Stimulated activated CD4-positive, alpha-beta T cell treated with anti-CD3 and anti-CD28 coated beads, Interleukin-1b, Interleukin-23, amount 100 ng/mL, for 24 hours (primary cell): ENCODE measurements at regions not wholly inside any gene's neighbourhood (a gene's known extent, or its start where the extent isn't known, plus 50 kb on each side); places are given as distances from the start of the nearest gene placed in this dataset.
"Not testable (repeated sequence)": the region's sequence is repeated elsewhere in the genome, so short reads cannot be mapped to it uniquely, and the experiment has no call there.

Experiments
- DNase-seq, 4 experiments: peaks; one replicate each; pipeline ENCODE4 v3.0.0-alpha.2; 2020; ENCODE audit warnings: low read depth in 4 of 4, low spot score in 1 of 4

DNA sequence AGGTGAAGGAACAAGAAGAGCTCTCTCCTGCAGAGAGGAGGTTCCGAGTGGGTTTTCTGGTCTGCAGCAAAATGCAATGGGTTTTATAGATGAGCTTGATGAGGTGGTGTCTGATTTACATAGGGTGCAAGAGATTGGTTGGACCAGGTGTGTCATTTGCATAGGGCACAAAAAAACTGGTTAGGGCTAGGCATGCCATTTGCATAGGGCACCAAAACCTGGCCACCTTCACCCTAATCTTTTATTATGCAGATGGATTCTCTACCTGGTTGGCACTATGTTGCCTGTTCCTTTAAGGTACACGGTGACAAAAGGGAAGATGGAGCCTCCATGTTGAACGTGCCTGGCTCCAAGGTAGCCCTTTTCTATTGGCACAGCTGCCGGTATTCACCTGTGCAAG lies 94.5 kb upstream of the PRKX start:
- DNase-seq = no peak

DNA sequence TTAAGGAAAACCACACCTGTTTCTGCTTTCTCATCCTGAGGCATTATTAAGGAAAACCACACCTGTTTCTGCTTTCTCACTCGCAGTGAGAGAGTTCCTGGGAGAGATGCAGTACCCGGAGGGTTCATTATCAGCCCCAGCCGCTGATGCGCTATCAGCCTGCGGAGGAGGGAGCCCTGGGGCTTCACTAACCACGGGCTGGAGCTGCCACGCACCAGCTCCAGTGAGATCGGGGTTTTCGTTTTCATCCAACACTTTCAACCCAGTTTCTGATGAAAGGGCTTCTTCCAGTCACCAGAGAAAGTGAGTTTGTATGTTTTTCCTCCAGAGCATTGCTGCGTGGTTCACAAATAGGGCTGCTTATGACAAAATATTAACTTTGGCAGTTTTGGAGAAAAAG lies 93.2 kb upstream of the PRKX start:
- no peak for DNase-seq

DNA sequence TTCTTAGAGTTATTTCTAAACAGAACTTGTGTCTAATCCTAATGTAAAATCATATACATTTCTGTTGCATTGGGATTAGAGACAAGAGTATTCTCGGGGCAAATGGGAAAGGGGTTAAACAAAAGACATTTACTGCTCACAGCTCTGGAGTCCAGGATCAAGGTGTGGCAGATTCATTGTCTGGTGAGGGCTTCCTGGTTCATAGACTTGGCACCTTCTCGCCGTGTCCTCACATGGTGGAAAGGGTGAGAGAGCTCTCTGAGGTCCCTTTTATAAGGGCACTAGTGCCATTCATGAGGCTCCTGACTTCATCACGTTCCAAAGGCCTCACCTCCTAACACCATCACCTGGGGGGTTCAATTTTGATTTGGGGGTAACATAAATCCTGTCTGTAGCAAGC lies 90.3 kb upstream of the PRKX start:
- no peak for DNase-seq

DNA sequence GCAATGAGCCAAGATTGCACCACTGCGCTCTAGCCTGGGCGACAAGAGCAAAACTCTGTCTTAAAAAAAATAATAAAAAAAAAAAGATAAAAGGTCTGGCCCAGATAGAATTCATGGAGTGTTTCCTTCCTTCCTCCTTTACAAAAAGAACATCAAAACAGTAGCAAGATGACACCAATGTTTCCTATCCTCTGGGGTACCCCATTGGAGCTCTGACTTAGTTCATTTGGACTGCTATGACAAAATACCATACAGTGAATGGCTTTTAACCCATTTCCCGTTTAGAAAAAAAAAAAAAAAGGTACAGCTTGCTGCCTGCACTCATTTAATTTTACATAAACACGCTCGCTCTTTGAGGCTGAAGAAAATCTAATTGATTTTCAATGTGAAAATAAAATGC lies 89.9 kb upstream of the PRKX start:
- DNase-seq = no peak

DNA sequence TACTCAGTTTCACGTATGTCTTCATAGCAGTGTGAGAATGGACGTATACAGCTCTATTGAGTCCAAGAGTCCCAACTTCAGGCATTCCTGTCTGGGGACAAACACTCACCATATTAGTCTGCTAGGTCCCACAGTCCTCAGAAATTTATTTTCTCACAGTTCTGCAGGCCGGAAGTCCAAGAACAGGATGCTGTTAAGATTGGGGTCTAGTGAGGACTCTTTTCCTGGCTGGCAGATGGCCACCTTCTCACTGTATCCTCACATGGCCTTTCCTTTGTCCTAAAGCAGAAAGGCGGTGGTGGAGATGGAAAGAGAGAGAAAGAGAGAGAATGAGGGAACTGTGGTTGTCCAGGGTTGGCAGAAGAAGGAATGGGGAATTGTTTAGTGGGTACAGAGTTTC lies 82.0 kb upstream of the PRKX start:
- not testable (repeated sequence) for DNase-seq

DNA sequence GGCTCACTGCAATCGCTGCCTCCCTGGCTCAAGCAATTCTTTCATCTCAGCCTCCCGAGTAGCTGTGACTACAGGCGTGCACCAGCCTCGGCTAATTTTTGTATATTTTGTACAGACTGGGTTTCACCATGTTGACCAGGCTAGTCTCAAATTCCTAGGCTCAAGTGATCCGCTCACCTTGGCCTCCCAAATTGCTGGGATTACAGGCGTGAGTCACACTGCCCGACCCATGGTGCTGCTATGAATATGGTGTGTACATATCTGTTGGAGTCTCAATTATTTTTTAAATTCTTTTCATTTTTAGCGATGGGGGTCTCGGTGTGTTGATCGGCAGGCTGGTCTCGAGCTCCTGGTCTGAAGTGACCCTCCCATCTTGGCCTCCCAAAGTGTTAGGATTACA lies 78.0 kb upstream of the PRKX start:
- no peak for DNase-seq

DNA sequence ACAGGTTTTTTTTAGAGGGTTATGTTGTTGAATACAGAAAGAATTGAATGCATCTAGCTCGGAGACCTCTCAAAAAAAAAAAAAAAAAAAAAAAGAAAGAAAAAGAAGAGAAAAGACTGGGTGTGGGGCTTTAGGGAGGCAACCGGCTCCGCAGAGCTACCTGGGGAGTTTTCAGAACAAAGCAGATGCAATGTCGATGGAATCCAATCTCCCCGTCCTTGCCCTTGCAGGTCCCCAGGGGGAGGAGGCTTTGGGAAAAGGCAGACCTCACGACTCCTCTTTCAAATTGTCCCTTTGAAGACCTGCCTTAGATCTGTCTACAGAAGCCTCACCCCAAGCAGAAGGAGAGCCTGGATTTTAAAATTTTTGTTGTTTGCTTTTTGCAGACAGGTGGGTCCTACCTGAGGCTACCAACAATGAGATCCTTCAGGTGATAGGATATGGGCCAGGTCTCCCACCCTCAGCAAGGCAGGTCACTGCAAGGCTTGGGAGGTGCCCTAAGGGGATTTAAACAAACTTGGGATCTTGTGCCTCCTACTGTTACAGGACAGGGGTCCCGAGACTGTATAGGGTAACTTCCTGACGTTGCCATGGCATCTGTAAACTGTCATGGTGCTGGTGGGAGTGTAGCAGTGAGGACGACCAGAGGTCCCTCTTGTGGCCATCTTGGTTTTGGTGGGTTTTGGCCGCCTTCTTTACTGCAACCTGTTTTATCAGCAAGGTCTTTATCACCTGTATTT lies 75.2 kb upstream of the PRKX start:
- no peak for DNase-seq

DNA sequence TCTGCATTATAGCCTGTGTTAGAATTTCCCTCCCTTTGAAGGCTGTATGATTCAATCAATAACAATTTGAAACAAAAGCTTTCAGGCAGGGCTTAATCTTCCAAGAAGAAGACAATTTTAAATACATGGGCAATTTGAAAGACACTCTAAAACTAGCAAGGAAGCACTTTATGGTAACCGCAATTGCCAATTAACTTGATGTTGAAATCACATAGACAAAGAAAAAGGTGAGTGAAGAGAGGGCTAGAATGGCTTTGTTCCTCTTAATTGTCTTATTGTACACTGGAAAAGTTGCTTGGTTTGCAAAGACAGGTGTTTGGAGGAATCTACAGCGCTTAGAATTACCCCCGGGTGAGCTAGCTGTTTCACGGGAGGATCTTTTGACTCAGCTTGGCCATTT lies 74.4 kb upstream of the PRKX start:
- DNase-seq = no peak

DNA sequence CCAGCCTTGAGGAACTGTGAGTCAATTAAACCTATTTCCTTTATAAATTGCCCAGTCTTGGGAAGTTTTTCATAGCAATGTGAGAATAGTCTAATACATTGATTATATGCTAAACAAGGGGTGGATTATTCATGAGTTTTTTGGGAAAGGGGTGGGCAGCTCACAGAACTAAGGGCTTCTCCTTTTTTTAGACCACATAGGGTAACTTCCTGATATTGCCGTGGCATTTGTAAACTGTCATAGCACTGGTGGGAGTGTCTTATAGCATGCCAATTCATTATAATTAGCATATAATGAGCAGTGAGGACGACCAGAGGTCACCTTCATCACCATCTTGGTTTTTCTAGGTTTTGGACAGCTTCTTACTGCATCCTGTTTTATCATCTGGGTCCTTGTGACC lies 72.4 kb upstream of the PRKX start:
- DNase-seq = not testable (repeated sequence)

DNA sequence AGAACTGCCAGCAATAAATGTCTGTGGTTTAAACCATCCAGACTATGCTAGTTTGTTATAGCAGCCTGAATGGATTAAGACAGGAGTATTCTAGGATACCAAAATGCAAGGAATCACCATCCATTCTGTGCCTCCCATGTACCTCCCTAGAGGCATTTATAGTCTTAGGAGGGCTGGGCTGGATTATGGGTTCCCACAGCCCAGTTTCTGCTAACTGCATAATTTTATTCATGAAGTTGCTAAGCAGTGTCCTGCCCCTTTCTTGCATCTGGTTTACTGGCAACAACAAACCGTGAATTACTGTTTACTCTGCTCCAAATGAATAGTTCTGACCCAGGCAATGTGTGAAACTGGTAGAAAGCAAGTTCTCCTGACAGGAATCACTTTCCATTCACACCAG lies 67.1 kb upstream of the PRKX start:
- no peak for DNase-seq

DNA sequence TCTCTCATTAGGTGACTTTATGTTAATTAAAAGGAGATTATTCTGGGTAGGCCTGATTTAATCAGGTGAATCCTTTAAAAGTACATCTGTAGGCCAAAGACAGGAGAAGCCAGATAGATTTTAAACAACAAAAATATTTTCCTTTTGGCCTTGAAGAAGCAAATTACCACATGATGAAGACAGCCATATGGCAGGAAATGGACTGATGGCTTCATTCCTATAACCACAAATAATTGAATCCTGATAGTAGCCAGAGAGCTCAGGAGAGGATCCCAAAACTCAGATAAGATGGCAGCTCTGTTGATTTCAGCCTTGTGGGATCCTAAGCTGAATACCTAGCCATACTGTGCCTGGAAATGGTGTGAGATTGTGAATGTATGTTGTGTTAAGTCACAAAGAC lies 66.1 kb upstream of the PRKX start:
- DNase-seq = no peak

DNA sequence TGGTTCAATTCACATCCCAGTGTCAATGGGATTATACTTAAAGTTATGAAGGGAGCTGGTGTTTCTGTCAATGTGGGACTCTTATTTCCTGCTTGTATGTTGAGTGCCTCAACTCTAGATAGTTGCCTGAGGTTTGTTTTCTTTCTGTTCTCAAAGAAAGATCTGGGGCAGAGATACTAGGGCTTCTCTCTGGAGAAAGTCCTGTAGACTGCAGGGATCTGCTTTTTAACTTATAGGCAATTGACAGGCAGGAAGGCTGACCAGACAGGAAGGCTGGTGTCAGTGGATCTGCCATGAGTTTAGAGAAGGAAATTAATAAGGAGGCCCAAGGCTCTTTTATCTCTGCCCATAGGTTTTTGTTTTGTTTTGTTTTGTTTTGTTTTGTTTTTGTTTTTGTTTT lies 64.0 kb upstream of the PRKX start:
- no peak for DNase-seq

DNA sequence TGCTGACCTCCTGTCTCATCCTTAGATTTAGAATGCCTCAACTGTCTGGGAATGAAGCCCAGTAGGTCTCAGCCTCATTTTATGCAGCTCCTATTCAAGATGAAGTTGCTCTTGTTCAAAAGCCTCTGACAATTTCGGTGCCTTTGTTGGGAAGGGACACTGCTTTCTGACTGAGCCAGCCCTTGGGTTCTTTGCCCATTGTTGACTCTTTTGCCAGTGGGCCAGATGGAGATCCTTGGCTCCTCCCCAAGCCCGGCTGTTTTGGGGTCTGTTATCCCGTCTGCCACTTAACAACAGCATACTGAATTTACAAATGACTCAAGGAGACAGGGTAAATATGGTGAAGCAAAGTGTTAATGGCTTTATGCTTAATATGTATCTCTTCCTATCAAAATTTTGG lies 58.3 kb upstream of the PRKX start:
- DNase-seq = no peak

DNA sequence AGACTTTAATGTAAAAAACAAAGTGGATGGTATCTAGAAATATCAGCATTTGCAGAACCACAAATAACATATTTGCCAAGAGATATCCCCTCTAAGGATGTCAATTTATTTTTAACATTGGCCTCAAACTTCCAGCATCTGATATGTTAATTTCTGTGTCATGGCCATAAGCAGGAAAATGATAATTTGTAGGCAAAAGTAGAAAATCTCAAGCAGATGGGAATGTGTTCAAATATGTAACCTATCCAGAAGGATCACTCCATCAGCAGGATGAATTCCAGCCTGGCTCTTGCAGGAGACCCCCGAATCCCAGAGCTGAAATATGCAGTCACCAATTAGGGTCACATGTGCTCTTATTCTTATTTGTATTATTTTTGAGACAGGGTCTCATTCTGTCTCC lies 55.4 kb upstream of the PRKX start:
- no peak for DNase-seq
